Hepatocyte (in vitro differentiated cells): ENCODE measurements at regions not wholly inside any gene's neighbourhood (a gene's known extent, or its start where the extent isn't known, plus 50 kb on each side); places are given as distances from the start of the nearest gene placed in this dataset.

Experiments used
- EZH2 ChIP-seq: fragments of 200-600 bp; sonication (generic); IDR thresholded peaks from 2 replicates; pipeline ENCODE4 v1.6.1; 2016; ENCODE audit warnings: antibody characterized with exemption, mild to moderate bottlenecking, borderline replicate concordance
- EZH2phosphoT487 ChIP-seq: fragments of 200-600 bp; sonication (generic); IDR thresholded peaks from one replicate; pipeline ENCODE4 v1.6.1; 2018; ENCODE audit warnings: antibody characterized with exemption, mild to moderate bottlenecking, low read depth, moderate library complexity; ENCODE audit not compliant: unreplicated experiment, severe bottlenecking
- TF ChIP-seq, protein P1 (sequence below): fragments of 200-600 bp; sonication (generic); IDR thresholded peaks from 2 replicates; pipeline ENCODE4 v1.5.1; 2016; ENCODE audit warnings: antibody characterized with exemption, mild to moderate bottlenecking; ENCODE audit not compliant: poor library complexity

DNA sequence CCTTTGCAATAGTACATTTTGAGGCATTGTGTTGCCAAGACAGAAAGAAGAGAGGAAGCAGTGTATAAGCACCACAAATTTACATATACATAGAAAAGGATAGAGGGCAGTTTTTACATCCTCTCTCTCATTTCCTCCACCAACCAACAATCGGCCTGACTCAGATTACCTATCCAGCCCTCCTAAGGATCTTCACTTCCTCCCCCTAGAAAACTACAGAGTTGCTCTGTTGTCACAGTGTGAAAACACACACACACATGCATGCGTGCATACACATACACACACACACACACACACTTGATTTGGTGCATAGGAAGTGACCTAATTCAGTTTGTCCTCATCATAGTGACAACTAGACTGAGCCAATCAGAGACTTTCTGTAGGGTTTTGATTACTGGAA is 98.8 kb upstream of the SPRY1 start:
- TF ChIP-seq, protein P1, sequence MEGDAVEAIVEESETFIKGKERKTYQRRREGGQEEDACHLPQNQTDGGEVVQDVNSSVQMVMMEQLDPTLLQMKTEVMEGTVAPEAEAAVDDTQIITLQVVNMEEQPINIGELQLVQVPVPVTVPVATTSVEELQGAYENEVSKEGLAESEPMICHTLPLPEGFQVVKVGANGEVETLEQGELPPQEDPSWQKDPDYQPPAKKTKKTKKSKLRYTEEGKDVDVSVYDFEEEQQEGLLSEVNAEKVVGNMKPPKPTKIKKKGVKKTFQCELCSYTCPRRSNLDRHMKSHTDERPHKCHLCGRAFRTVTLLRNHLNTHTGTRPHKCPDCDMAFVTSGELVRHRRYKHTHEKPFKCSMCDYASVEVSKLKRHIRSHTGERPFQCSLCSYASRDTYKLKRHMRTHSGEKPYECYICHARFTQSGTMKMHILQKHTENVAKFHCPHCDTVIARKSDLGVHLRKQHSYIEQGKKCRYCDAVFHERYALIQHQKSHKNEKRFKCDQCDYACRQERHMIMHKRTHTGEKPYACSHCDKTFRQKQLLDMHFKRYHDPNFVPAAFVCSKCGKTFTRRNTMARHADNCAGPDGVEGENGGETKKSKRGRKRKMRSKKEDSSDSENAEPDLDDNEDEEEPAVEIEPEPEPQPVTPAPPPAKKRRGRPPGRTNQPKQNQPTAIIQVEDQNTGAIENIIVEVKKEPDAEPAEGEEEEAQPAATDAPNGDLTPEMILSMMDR, result no peak
- TF ChIP-seq EZH2phosphoT487 (no peak), EZH2 (no peak)
